ENCODE measurements at regions not wholly inside any gene's neighbourhood (a gene's known extent, or its start where the extent isn't known, plus 50 kb on each side); places are given as distances from the start of the nearest gene placed in this dataset.

DNA sequence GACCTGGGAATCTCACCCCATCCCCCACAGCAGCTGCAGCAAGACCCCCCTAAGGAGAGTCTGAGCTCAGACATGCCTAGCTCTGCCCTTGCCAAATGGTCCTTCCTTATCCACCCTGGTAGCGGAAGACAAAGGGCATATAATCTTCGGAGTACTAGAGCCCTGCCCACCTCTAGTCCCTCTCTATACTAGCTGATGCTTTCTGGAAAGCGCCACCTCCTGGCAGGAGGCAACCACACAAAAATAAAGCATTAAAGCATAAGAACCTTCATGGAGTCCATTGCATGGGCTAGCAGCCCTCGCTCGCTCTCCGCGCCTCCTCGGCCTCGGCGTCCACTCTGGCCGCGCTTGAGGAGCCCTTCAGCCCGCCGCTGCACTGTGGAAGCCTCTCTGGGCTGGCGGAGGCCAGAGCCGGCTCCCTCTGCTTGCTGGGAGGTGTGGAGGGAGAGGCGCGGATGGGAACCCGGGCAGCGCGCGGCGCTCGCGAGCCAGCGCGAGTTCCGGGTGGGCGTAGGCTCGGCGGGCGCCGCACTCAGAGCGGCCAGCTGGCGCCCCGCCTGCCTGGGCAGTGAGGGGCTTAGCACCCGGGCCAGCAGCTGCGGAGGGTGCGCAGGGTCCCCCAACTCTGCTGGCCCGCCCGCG lies 941.2 kb downstream of the SUCLG1 start:
- no peak for DNase-seq

DNA sequence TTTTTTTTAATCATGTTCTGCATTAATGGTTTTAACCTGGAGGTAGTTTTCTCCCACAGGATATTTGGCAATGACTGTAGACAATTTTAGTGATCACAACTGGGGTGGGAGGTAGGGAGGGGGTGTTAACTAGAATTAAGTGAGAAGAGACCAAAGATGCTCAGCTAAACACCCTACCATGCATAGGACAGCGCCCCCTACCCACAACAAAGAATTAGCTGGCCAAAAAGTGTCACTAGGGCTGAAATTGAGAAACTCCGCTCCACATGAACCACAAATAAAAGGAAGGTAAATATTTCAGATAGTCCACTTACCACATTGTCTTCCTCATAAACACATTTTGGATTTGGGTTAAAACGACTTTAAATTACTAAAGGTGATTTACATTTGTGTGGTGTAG lies 942.6 kb downstream of the SUCLG1 start:
- no peak for DNase-seq

DNA sequence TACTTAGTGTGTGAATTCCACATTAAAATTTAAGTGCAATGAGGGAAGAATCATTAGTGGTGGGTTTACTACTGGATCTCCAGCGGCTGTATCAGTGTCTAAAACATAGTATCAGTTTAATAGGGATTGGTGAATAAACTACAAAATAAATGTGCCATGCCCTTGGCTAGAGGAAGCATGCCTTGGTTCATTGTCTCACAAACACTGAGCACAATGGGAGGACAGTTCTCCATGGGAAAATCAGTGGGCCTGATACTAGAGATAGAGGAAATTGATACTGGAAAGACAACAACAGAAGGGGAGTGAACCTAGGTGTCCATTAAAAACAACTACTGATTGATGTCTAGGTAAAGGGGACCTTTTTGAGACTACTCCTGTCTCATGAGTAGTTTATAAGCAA lies 971.6 kb downstream of the SUCLG1 start:
- no peak for DNase-seq

DNA sequence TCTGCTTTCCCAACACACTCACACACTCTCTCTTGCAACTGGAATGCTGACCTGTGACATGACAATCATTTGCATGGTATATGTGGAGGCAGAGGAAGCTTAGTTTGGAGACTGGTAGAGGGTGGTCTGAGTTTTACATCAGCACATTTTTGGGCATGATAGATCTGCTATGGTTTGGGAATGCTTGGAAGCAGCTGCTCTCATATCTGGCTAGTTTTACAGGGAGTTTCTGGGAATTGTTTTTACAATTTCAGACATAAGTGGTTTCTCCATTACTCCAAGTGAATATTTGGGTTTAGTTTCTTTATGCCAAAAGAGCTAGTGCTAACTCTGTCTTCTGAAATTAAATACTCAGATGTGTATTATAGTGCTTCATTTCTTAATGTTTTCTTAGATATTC lies 977.6 kb downstream of the SUCLG1 start:
- no peak for DNase-seq

DNA sequence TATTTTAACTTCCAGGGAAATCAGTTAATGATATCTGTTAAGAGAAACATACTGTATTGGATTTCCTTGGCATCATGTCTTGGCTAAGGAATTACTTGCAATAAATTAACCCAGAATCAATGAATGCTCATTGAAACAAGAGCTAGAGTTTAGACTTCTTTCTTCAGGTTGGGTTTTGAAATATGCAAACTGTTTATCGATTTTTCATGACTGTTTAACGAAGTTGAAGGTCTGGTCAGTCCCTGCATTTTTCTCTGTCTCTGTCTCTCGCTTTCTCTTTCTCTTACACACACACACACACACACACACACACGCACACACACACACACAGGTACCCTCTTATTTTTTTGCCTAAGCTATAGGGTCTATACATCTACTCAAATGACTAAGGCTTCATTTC lies 981.0 kb downstream of the SUCLG1 start:
- no peak for DNase-seq

DNA sequence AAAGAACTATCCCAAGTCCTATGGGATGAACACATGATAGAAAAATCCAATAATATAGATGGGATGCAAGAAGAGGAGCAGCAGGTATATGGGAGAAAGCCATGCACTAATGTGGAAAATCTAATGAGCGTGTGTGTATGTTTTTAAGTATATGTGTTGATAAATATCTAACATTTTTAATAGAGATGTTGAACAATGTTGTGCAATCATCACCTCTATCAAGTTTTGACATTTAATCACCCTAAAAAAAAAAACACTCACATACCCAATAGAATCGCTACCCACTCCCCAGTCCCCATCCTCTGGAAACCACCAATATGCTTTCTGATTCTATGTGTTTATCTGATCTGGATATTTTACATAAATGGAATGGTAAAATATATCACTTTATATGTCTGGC lies 983.7 kb downstream of the SUCLG1 start:
- no peak for DNase-seq

DNA sequence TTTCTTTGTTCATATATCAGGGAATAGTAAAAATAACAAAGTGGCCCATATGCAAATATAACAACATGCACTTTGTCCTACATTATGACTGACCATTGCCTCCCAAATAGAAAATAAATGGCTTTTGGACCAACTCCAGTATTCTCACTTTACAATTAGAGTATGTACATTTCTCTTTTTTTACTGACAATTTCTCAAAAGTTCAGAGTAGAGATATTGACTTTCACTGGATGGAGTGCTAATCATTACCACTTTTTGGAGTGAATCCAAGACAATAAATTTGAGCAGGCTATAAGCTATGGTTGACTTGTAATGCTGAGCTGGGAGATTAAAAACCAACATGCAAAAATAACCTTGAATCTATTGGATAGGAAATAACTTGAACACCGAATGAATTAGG lies 987.4 kb downstream of the SUCLG1 start:
- DNase-seq = peak; percentile 28

DNA sequence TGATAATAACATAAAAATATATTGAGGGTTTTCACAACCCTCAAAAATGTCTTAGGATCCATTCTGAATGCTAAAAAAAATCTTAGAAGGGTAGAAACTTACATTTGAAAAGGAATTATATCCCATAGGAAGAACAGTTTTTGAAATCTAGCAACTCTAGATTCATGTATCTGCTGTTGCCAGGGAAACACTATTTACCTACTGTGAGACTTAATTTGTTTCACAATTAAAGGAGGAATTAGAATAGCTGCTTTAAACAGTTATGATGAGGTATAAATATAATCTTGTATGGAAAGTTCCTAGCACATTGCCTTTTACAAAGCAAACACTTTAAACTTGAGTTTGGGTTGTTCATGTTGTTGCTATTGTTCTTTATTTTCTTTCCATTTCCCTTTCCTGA lies 988.2 kb downstream of the SUCLG1 start:
- no peak for DNase-seq

DNA sequence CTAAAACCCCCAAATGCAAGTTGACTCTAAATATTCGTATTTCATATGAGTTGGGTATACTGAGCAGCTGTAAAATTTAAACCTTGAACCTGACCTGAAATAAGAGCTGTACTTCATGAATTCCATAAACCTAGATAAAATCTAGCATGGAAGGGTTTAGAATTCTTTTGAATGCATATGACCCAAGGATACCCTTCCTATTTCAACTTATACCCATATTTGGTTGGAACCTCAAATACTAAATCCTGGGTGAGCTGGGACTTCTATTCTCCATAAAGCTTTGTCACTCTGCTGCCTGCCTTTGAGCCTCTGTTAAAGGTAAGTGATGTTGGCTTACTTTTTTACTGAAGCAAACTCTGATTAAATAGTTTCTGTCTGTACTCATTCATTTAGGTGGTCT lies 994.6 kb downstream of the SUCLG1 start:
- no peak for DNase-seq

DNA sequence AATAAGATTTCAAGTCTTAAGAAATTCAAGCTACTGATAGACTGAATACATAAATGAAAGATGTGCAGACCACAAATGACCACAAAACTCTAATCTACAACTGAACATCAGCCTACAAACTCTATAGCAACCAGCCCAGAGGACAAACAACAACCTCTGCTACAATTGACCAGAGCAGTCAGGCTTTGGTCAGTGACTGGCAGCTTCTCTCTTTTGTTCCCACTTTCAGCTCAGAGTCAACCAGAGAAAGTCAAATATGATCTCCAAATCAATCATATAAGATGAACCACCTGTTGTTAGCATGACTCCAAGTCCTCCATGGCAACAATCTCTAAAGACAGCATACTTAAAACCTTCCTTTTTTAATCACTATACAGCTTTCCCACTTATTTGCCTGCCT lies 996.2 kb downstream of the SUCLG1 start:
- no peak for DNase-seq

DNA sequence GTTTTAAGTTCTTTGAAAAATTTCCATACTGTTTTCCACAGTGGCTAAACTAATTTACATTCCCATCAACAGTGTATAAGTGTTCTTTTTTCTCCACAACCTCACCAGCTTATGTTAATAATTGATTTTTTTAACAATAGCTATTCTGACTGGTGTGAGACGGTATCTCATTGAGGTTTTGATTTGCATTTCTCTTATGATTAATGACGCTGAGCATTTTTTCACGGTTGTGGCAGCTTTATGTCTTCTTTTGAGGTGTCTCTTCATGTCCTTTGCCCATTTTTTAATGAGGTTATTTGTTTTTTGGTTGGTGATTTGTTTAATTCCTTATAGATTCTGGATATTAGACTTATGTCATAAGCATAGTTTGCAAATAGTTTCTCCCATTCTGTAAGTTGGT lies 997.9 kb downstream of the SUCLG1 start:
- DNase-seq = no peak

DNA sequence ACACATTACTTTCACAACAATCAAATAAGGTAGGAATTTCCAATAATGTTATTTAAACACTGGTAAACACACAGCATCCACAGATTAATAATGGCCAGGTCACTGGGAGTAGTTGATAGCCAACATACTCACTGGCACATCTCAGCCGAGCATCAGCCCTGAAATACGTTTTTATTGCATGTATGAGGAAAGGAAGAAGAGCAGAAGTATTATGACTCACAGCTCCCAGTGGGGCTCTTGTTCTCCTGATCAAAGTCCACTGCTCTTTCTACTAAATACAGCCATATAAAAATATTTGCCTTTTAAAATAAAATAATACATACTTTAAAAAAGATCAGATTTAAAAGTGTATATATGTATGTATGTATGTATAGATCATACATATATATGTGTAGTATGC lies 999.6 kb downstream of the SUCLG1 start:
- no peak for DNase-seq

DNA sequence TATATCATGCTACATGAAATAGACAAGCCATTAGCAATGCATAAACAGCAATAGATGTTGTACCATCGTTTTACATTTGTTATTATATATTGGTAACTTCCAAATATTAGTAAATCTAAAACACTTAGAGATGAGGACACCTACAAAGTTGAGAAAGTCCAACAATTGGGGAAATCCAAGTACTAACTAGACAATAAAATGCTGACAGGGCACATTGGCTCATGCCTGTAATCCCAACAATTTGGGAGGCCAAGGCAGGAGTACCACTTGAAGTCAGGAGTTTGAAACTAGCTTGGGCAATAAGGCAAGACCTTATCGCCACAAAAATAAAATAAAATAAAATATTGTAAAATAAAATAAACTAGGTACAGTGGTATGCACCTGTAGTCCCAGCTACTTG lies 1023.1 kb downstream of the SUCLG1 start:
- DNase-seq = no peak

DNA sequence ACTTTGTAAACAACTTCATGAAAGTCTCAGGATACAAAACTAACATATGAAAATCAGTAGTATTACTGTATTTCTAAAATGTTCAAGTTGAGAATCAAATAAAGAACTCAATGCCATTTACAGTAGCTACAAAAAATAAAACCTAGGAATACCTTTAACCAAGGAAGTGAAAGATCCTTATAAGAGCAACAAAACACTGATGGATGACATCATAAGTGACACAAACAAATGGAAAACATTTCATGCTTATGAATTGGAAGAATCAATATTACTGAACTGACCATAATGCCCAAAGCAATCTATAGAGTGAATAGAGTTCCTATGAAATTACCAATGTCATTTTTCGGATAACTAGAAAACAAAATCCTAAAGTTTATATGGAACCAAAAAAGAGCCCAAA lies 1038.1 kb downstream of the SUCLG1 start:
- DNase-seq = no peak

DNA sequence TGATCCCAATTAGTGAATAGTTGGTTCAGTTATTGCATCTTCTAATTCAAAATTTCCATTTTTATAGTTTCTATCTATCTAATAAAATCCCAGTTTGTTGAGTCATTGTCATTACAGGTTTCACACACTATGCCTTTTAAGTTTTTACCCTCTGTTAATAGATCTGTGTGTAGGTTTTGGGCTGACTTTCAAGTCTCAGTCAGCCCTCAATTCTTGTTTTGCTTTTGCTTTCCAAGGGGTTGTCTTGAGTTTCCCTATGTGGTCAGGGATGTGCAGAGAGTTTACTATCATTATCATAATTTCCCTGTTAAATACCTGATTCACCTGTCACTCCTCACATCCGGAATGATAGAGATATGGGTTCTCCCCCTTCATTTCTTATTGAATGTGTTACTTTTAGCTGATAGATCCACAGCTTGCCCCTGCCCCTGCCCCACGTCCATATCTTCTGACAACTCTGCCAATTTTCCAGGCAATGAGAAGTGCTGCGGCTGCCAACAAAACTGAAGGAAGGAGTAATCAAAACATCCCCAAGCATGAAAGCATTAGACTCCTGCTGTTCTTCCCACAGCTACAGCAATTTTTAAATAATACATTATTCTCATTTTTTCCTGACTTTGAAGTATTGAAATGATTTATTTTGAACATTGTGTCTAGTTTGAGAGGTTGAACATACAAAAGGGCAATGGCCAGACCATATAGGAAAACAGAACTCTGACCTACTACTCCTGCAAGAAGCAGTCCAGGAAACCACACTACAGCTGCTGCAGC lies 1064.8 kb downstream of the SUCLG1 start:
- DNase-seq = no peak

DNA sequence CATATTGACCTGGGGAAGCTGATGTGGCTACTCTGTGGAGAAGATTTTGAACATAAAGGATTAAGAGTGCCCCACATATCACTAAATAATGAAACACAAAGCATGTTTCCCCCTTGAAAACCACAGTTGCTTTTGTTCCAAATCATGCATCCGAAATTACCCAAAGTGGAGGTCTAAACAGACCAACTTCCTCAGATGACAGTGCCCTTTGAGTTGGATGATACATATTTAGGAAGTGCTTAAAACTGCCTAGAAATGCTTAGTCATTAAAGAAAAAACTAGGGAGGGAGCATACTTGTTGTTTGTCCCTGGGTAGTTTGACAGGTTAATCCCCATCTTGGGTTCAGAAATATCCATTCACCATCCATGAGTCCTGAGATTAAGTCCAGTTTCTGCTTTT lies 1070.3 kb downstream of the SUCLG1 start:
- DNase-seq = no peak

DNA sequence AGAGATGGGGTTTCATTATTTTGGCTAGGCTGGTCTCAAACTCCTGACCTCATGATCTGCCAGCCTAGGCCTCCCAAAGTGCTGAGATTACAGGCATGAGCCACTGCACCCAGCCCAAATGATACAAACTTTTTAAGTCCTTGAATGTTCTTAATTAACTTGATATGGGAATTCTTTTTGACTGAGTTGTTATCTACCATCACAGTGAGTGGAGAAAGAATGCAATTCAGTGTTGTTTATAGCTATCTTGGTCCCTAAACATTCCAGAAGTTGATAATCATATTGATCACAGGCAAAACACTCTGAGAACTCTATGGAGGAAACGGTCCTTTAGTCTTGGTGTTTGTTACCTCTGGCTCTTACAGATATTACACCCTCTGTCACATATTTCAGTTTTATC lies 1072.5 kb downstream of the SUCLG1 start:
- DNase-seq = no peak

DNA sequence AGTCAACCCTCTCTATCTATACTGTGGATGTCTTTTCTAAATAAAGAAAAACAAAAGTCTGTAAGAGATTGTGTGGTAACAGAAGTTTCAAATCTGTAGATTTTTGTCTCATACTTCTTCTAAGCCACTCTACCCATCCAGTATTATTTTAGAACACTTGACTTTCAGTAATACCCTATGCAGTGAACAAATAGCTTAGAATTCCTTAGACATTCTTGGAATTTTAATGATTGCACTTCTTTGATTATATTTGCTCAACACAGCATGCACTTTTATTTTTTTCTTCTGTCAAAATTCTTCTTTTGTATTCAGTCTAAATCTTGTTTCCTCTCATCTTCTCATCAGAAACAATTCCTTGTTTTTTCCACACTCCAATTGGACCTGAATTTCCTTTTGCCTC lies 1080.2 kb downstream of the SUCLG1 start:
- DNase-seq = no peak

DNA sequence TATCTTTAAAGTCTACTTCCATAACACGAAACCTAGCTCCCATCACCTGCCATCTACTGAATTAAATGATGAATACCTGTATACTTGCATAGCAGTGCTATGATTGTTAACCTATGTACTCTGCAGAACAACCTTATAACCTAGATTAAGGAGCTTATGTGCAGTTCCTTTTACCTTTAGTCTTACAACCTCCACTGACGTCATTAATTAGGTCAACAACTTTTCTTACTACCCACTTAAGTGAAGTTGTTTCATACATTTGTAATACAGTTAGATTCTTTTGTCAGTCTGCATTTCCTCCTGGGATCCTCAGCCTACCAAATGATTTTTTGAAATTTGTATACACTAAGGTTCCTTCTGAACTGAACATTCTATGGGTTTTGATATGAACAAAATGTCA lies 1082.3 kb downstream of the SUCLG1 start:
- no peak for DNase-seq

DNA sequence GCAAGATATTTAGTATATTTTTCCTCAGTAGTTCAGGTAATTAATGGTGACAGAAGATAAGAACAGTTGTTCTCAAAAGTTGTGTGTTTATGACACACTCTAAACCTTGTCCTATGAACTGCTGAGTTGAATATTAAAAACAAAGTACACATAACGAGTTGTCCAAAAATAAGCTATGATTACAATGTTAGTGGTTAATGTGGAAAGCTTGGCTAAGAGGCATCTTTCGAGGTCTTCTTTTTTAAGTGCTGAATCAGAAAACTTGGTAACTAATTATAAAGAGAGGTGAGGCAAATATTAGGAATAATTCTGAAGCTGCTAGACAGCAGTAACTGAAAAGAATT lies 1088.7 kb downstream of the SUCLG1 start:
- no peak for DNase-seq

DNA sequence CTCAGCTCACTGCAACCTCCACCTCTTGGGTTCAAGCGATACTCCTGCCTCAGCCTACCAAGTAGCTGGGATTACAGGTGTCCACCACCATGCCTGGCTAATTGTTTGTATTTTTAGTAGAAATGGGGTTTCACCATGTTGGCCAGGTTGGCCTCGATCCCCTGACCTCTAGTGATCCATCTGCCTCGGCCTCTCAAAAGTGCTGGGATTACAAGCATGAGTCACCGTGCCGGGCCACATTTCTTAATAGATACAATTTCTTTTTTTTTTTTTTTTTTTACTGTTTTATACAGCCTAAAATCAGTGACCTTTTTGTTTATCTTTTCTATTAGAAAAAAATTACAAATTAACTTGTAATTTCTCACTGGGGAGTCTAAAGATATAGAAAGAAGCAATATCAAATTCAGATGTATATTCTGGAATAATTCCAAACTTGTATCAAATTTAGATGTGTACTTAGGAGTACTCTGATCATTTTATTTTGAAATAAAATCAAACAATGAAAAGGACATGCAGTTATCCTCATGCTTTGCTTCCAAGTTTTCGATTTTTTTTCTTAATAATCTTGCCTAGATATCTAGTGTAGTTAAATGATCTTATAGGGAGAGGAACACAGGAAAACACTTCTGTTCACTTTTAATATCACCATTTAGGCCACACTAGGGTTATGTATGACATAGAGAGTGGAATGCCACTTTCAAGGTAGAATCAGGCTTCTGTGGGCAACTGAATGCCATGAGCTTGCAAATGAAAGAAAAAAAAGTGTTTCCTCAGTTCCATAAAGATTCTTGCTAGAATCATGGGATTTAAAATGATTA lies 1089.3 kb downstream of the SUCLG1 start:
- DNase-seq = no peak

DNA sequence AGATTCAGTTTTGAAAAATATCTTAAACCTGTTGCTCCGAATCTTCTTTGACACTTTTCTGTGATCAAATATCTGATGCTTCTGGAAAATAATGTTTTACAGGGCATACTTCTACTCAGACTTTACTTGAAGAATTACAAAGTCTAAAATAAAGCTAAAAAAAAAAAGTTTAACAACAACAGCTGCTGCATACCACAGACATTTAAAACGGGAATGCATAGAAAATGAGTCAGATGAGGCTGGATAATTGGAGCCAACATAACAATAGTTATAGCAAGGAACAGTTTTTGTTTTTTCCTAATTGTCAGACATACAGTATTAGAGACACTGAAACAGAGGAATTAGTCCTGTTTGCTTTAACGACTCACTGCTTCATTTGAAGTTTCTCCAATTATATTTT lies 1090.2 kb downstream of the SUCLG1 start:
- no peak for DNase-seq

DNA sequence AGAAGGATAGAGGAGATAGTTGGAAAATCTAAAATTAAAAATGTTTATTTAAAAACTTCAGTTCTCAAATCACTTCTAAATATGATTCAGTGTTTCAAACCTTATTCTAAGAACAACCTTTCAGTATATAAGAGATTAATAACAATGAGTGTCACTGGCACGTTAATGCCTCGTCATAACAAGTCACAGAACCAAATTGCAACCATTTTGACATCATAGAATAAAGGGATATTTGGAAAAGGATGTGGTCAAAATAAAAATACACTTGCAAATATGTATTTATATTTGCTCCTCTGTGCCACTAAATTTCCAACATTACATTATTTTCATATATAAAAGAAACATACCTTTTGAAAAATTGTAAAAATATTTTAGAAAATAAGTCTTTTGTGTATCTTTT lies 1090.6 kb downstream of the SUCLG1 start:
- DNase-seq = no peak

DNA sequence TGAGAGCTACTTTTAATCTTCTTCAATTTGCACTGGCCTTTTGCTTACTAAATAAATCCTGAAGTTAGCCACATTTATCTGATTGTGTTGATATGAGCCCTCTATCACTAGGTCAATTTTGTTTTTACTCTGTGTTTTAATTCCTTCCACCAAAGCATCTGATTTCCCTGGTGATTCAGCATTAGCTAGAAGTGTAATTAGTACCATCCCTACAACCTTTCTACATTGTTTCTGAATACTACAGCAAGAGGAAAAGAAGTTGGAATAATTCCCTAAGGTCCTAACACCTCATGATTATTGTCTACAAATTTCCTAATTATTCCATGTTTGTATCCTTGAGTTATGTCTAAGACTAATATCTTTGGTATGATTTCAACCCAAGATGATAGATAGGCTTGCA lies 1093.6 kb downstream of the SUCLG1 start:
- no peak for DNase-seq

All from NCI-H2081 treated with DMSO at 0.1 percent for 48 hours (cell line).